ENCODE measurements at regions not wholly inside any gene's neighbourhood (a gene's known extent, or its start where the extent isn't known, plus 50 kb on each side); places are given as distances from the start of the nearest gene placed in this dataset.
"Not testable (repeated sequence)": the region's sequence is repeated elsewhere in the genome, so short reads cannot be mapped to it uniquely, and the experiment has no call there.

GRCh38 chr12:18868717-18869116 lies 130.8 kb downstream of the CAPZA3 start:
- no peak for DNase-seq (ENCODE audit: extremely low read depth, low read depth)
- H3K4me3 ChIP-seq (replicated peaks; ENCODE audit: low read depth, low read length): no peak overlapping the region
- TF ChIP-seq, protein P1, sequence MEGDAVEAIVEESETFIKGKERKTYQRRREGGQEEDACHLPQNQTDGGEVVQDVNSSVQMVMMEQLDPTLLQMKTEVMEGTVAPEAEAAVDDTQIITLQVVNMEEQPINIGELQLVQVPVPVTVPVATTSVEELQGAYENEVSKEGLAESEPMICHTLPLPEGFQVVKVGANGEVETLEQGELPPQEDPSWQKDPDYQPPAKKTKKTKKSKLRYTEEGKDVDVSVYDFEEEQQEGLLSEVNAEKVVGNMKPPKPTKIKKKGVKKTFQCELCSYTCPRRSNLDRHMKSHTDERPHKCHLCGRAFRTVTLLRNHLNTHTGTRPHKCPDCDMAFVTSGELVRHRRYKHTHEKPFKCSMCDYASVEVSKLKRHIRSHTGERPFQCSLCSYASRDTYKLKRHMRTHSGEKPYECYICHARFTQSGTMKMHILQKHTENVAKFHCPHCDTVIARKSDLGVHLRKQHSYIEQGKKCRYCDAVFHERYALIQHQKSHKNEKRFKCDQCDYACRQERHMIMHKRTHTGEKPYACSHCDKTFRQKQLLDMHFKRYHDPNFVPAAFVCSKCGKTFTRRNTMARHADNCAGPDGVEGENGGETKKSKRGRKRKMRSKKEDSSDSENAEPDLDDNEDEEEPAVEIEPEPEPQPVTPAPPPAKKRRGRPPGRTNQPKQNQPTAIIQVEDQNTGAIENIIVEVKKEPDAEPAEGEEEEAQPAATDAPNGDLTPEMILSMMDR (IDR thresholded peaks at IDR 0.05; ENCODE audit: low read depth, low read length, missing control alignments): no peak

GRCh38 chr12:18872770-18873169 lies 134.9 kb downstream of the CAPZA3 start:
- no peak overlapping the region for H3K4me3 ChIP-seq (replicated peaks; ENCODE audit: low read depth, low read length)
- TF ChIP-seq, protein P1 (IDR thresholded peaks at IDR 0.05; ENCODE audit: low read depth, low read length, missing control alignments): no peak
- no peak for DNase-seq (ENCODE audit: extremely low read depth, low read depth)

GRCh38 chr12:18878676-18879180 lies 140.8 kb downstream of the CAPZA3 start:
- TF ChIP-seq, protein P1 (IDR thresholded peaks at IDR 0.05; ENCODE audit: low read depth, low read length, missing control alignments): no peak
- no peak for DNase-seq (ENCODE audit: extremely low read depth, low read depth)

DNA sequence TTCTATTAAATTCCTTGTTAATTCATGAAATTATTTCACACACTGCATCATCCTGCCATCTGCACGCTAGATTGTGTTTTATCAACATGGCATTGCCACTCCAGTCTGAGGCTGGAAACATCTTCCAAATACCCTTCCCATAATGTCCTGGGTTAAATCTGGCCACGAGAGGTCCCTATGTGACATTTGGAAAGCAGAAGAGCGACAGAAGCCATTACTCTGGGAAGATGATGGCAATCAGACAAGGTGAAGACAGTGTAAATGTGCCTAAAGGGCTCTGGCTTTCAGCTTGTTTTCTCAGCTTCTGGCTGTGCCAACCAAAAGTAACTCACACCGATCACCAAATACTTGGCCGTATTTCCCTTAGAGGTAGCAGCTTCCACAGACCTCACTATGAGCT lies 144.8 kb downstream of the CAPZA3 start:
- H3K4me3 ChIP-seq (replicated peaks; ENCODE audit: low read depth, low read length): no peak overlapping the region
- TF ChIP-seq, protein P1 (IDR thresholded peaks at IDR 0.05; ENCODE audit: low read depth, low read length, missing control alignments): no peak
- no peak for DNase-seq (ENCODE audit: extremely low read depth, low read depth)

More at GRCh38 chr12:18878676-18879180, 140.8 kb downstream of the CAPZA3 start:
- no peak overlapping the region for H3K4me3 ChIP-seq (replicated peaks; ENCODE audit: low read depth, low read length)

DNA sequence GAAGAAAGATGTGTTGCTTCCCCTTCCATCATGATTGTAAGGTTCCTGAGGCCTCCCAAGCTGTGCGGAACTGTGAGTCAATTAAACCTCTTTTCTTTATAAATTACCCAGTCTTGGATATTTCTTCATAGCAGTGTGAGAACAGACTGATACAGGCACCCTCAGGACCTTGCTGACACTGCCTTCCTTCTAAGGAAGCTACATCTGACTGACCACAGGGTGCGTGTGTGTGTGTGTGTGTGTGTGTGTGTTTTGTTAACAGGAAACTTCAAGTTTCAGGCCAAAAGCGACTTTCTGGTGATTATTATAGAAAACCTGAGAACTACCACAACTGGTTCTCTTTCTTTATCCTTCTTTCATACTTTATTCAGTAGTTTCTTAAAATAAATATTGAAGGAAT lies 149.0 kb downstream of the CAPZA3 start:
- TF ChIP-seq, protein P1 (IDR thresholded peaks at IDR 0.05; ENCODE audit: low read depth, low read length, missing control alignments): no peak
- no peak overlapping the region for H3K4me3 ChIP-seq (replicated peaks; ENCODE audit: low read depth, low read length)
- no peak for DNase-seq (ENCODE audit: extremely low read depth, low read depth)

DNA sequence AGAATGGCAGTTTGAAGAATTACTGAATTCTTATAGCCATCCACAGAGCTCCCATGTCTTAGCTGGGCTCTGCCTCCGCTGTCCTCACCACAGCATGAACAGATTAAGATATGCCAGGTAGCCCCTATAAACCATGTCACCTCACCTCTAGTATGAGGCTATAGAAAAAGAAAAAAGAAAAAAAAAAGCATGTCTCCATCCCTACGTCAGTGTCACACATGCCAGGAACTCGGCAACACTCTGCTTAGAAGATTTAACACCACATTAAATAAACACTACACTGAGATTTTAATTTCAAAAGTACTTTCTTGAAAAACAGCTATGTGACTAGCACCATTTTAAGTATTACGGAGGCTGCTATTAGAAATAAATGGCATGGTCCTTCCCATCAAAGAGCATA lies 149.4 kb downstream of the CAPZA3 start:
- DNase-seq (ENCODE audit: extremely low read depth, low read depth): no peak
- no peak overlapping the region for H3K4me3 ChIP-seq (replicated peaks; ENCODE audit: low read depth, low read length)
- TF ChIP-seq, protein P1 (IDR thresholded peaks at IDR 0.05; ENCODE audit: low read depth, low read length, missing control alignments): no peak

DNA sequence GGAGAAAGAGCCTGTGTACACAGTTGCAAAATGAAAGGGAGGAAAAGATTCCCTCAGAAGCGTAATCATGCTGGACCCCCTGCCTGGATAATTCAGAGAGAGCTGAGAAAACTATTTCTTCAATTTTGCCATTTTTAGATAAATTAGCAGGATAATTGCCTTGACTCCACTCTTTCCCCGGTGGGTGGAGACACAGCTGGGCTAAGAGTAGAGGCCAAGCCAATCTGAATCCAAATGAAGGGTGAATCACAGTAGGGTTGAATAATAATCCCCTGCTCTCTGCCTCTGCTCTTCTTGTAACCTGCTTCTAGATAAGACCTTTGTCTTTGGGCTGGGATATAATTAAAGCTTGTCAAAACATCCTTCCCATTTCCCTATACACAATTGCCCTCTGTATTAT lies 150.1 kb downstream of the CAPZA3 start:
- DNase-seq (ENCODE audit: extremely low read depth, low read depth): no peak
- H3K4me3 ChIP-seq (replicated peaks; ENCODE audit: low read depth, low read length): no peak overlapping the region
- TF ChIP-seq, protein P1 (IDR thresholded peaks at IDR 0.05; ENCODE audit: low read depth, low read length, missing control alignments): no peak

GRCh38 chr12:18890621-18891020 lies 152.7 kb downstream of the CAPZA3 start:
- DNase-seq (ENCODE audit: extremely low read depth, low read depth); H3K4me3 ChIP-seq (replicated peaks; ENCODE audit: low read depth, low read length): not testable (repeated sequence)

Measured in HFF-Myc (cell line).